ENCODE measurements at regions not wholly inside any gene's neighbourhood (a gene's known extent, or its start where the extent isn't known, plus 50 kb on each side); places are given as distances from the start of the nearest gene placed in this dataset.
"Not testable (repeated sequence)": the region's sequence is repeated elsewhere in the genome, so short reads cannot be mapped to it uniquely, and the experiment has no call there.

- no peak for DNase-seq (ENCODE audit: low read depth)
Measured at GRCh38 chr2:104977958-104978357, 59.9 kb upstream of the MRPS9 start.

GRCh38 chr2:104979786-104980185 is 58.1 kb upstream of the MRPS9 start:
- not testable (repeated sequence) for DNase-seq (ENCODE audit: low read depth)

- DNase-seq (ENCODE audit: low read depth) = no peak
Measured at GRCh38 chr2:104982111-104982510, 55.8 kb upstream of the MRPS9 start.

All from activated T-cell treated with anti-CD3 and anti-CD28 coated beads for 48 hours (primary cell).